Type B pancreatic cell (in vitro differentiated cells): ENCODE measurements at regions not wholly inside any gene's neighbourhood (a gene's known extent, or its start where the extent isn't known, plus 50 kb on each side); places are given as distances from the start of the nearest gene placed in this dataset.

Experiments
- DNase-seq: peaks from one replicate; pipeline ENCODE4 v3.0.0; 2021; ENCODE audit warnings: mixed read lengths; ENCODE audit not compliant: unreplicated experiment; ENCODE audit errors: extremely low spot score
- H3K27ac Mint-ChIP-seq: 2 replicates; pipeline ENCODE4 v1.8.0; 2021; ENCODE audit warnings: mild to moderate bottlenecking, mixed read lengths
- H3K27me3 Mint-ChIP-seq: 2 replicates; pipeline ENCODE4 v1.8.0; 2021; ENCODE audit warnings: mixed read lengths
- H3K36me3 Mint-ChIP-seq: 2 replicates; pipeline ENCODE4 v1.8.0; 2021; ENCODE audit warnings: mixed read lengths
- H3K4me1 Mint-ChIP-seq: one replicate; pipeline ENCODE4 v1.8.0; 2021; ENCODE audit warnings: mixed read lengths; ENCODE audit not compliant: unreplicated experiment
- H3K4me3 Mint-ChIP-seq: 2 replicates; pipeline ENCODE4 v1.8.0; 2021; ENCODE audit warnings: mild to moderate bottlenecking, mixed read lengths
- H3K9me3 Mint-ChIP-seq: 2 replicates; pipeline ENCODE4 v1.8.0; 2021; ENCODE audit warnings: mixed read lengths
- TF ChIP-seq, protein P1 (sequence below): fragments of 200-600 bp; sonication (generic); conservative IDR thresholded peaks from 2 replicates; pipeline ENCODE4 v1.5.0; 2021; ENCODE audit warnings: antibody characterized with exemption, mild to moderate bottlenecking

DNA sequence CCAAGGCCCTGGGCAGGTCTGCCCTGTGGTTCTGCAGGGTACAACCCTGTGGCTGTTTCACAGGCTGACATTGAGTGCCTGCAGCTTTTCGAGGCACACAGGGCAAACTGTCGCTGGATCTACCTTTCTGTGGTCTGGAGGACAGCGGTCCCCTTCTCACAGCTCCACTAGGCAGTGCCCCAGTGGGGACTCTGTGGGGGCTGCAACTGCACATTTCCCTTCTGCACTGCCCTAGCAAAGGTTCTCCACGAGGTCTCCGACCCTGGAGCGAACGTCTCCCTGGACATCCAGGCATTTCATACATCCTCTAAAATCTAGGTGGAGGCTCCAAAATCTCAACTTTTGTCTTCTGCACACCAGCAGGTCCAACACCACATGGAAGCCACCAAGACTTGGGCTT, 1645.2 kb upstream of the CDH6 start:
- H3K4me1 Mint-ChIP-seq, result no peaks in the 10 kb centered on the region
- H3K4me3 Mint-ChIP-seq, result no peak overlapping the region
- H3K9me3 Mint-ChIP-seq, result no peaks in the 10 kb centered on the region

DNA sequence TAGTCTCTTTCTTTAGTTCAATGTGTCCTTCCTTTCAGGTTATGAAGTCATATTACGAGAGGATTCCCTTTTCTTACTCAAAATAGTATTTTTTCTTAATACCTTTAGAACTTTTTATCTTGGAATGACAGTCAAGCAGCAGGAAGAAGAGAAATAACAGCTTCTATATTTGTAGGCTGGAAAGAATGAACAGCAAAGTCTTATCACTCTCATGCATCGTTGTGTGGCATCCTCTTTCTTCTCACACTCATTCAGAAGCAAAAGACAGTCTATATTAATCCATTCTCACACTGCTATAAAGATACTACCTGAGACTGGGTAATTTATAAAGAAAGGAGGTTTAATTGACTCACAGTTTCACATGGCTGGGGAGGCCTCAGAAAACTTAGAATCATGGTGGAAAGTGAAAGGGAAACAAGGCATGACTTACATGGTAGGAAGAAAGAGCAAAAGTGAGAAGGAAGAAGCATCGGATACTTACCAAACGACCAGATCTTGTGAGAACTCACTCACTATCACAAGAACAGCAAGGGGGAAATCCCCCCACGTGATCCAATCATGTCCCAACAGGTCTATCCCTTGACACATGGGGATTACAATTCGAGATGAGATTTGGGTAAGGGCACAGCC, 1646.1 kb upstream of the CDH6 start:
- H3K27ac Mint-ChIP-seq, result no peak overlapping the region
- H3K36me3 Mint-ChIP-seq, result no peaks in the 10 kb centered on the region
- H3K4me3 Mint-ChIP-seq, result no peak overlapping the region
- TF ChIP-seq, protein P1, sequence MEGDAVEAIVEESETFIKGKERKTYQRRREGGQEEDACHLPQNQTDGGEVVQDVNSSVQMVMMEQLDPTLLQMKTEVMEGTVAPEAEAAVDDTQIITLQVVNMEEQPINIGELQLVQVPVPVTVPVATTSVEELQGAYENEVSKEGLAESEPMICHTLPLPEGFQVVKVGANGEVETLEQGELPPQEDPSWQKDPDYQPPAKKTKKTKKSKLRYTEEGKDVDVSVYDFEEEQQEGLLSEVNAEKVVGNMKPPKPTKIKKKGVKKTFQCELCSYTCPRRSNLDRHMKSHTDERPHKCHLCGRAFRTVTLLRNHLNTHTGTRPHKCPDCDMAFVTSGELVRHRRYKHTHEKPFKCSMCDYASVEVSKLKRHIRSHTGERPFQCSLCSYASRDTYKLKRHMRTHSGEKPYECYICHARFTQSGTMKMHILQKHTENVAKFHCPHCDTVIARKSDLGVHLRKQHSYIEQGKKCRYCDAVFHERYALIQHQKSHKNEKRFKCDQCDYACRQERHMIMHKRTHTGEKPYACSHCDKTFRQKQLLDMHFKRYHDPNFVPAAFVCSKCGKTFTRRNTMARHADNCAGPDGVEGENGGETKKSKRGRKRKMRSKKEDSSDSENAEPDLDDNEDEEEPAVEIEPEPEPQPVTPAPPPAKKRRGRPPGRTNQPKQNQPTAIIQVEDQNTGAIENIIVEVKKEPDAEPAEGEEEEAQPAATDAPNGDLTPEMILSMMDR, result no peak
- H3K9me3 Mint-ChIP-seq, result no peaks in the 10 kb centered on the region
- no peaks in the 10 kb centered on the region for H3K27me3 Mint-ChIP-seq
- H3K4me1 Mint-ChIP-seq, result no peaks in the 10 kb centered on the region
- DNase-seq, result no peak

More for the DNA sequence above, 1645.2 kb upstream of the CDH6 start:
- H3K27ac Mint-ChIP-seq, result no peak overlapping the region
- DNase-seq, result no peak
- H3K27me3 Mint-ChIP-seq, result no peaks in the 10 kb centered on the region
- no peaks in the 10 kb centered on the region for H3K36me3 Mint-ChIP-seq
- TF ChIP-seq, protein P1, result no peak

GRCh38 chr5:29543501-29543900, 1650.0 kb upstream of the CDH6 start:
- H3K4me3 Mint-ChIP-seq, result no peak overlapping the region
- DNase-seq, result no peak
- TF ChIP-seq, protein P1, result no peak
- H3K27me3 Mint-ChIP-seq, result no peaks in the 10 kb centered on the region
- no peaks in the 10 kb centered on the region for H3K36me3 Mint-ChIP-seq
- H3K4me1 Mint-ChIP-seq, result no peaks in the 10 kb centered on the region
- H3K9me3 Mint-ChIP-seq, result no peaks in the 10 kb centered on the region
- no peak overlapping the region for H3K27ac Mint-ChIP-seq

DNA sequence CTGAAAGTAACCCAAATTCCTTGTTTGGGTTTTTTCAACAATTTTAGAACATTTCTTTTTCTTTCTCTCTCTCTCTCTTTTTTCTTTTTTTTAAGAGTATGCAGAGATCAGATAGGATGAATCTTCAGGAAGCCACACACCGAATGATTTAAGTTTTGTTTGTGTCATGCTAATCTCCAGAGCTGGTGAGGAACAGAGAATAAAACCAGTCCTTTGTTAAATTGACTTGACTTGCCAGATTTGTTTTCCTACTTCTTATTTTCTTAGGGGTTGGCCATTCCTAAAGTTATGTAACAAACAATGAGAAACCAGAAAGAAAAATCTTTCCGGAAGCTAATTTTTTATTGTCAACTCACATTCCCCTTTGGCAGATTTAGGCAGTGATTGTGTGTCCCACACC, 1669.3 kb upstream of the CDH6 start:
- H3K9me3 Mint-ChIP-seq, result no peaks in the 10 kb centered on the region
- no peak for DNase-seq
- no peak overlapping the region for H3K4me3 Mint-ChIP-seq
- H3K36me3 Mint-ChIP-seq, result no peaks in the 10 kb centered on the region
- TF ChIP-seq, protein P1, result no peak
- no peaks in the 10 kb centered on the region for H3K27me3 Mint-ChIP-seq
- H3K4me1 Mint-ChIP-seq, result no peaks in the 10 kb centered on the region
- no peak overlapping the region for H3K27ac Mint-ChIP-seq

GRCh38 chr5:29518176-29518575, 1675.3 kb upstream of the CDH6 start:
- Mint-ChIP-seq H3K27me3 (no peaks in the 10 kb centered on the region), H3K4me3 (no peak overlapping the region), H3K4me1 (no peaks in the 10 kb centered on the region), H3K9me3 (no peaks in the 10 kb centered on the region), H3K27ac (no peak overlapping the region), H3K36me3 (no peaks in the 10 kb centered on the region)
- no peak for DNase-seq
- TF ChIP-seq, protein P1, result no peak

- Mint-ChIP-seq H3K27ac (no peak overlapping the region), H3K36me3 (no peaks in the 10 kb centered on the region), H3K4me3 (no peak overlapping the region), H3K4me1 (no peaks in the 10 kb centered on the region), H3K27me3 (no peaks in the 10 kb centered on the region), H3K9me3 (no peaks in the 10 kb centered on the region)
- TF ChIP-seq, protein P1, result no peak
- DNase-seq, result no peak
Observed at GRCh38 chr5:29516224-29516623, 1677.3 kb upstream of the CDH6 start.
